22Rv1 (cell line): ENCODE measurements at regions not wholly inside any gene's neighbourhood (a gene's known extent, or its start where the extent isn't known, plus 50 kb on each side); places are given as distances from the start of the nearest gene placed in this dataset.

ENCODE experiments used
- CTCF ChIP-seq: fragments of 450-650 bp; IDR thresholded peaks from 2 replicates; pipeline ENCODE4 v1.5.1; 2017; ENCODE audit warnings: mild to moderate bottlenecking
- ZFX ChIP-seq: fragments of 450-650 bp; IDR thresholded peaks from 2 replicates; pipeline ENCODE4 v1.6.1; 2017; ENCODE audit warnings: antibody characterized with exemption, borderline replicate concordance

DNA sequence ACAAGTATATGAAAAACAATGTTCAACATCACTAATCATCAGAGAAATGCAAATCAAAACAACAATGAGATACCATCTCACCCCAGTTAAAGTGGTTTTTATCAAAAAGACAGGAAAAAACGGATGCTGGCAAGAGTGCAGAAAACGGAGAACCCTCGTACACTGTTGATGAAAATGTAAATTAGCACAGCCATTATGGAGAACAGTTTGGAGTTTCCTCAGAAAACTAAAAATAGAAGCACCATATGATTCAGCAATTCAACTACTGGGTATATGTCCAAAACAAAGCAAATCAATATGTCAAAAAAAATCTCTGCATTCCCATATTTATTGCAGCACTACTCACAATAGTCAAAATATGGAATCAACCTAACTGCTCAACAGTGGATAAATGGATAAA lies 50.1 kb upstream of the CES5A start:
- TF ChIP-seq CTCF (no peak), ZFX (no peak)
